ENCODE measurements at regions not wholly inside any gene's neighbourhood (a gene's known extent, or its start where the extent isn't known, plus 50 kb on each side); places are given as distances from the start of the nearest gene placed in this dataset.

- ATAC-seq (ENCODE audit: insufficient number of reproducible peaks, low FRiP score, low read depth) (no peak), DNase-seq (ENCODE audit: low spot score) (no peak)
- Histone ChIP-seq H3K4me3 (no peak overlapping the region), H3K4me1 (ENCODE audit: control insufficient read depth in 1 of 2, low read depth in 2 of 2) (no peaks in the 10 kb centered on the region), H3K9me3 (peaks cover 5% of the 10 kb centered on the region), H3K27me3 (replicated peaks; ENCODE audit: insufficient read depth) (no peaks in the 10 kb centered on the region), H3K27ac (no peak overlapping the region), H3K36me3 (no peaks in the 10 kb centered on the region)
- TF ChIP-seq CTCF (IDR thresholded peaks at IDR 0.05) = no peak
These were observed 324.1 kb upstream of the NCAM1 start for GRCh38 chr11:112637076-112637475.

- no peak for ATAC-seq (ENCODE audit: insufficient number of reproducible peaks, low FRiP score, low read depth)
These were observed 323.3 kb upstream of the NCAM1 start for GRCh38 chr11:112637876-112638275.

GRCh38 chr11:112639469-112639868 lies 321.8 kb upstream of the NCAM1 start:
- peaks cover 5% of the 10 kb centered on the region for H3K9me3 ChIP-seq
- no peak for DNase-seq (ENCODE audit: low spot score)
- H3K27me3 ChIP-seq (replicated peaks; ENCODE audit: insufficient read depth) = no peaks in the 10 kb centered on the region
- no peak for TF ChIP-seq CTCF (IDR thresholded peaks at IDR 0.05)
- no peak overlapping the region for H3K4me3 ChIP-seq
- H3K4me1 ChIP-seq (ENCODE audit: control insufficient read depth in 1 of 2, low read depth in 2 of 2) = no peaks in the 10 kb centered on the region
- ATAC-seq (ENCODE audit: insufficient number of reproducible peaks, low FRiP score, low read depth) = no peak
- no peak overlapping the region for H3K27ac ChIP-seq
- H3K36me3 ChIP-seq = no peaks in the 10 kb centered on the region

More at GRCh38 chr11:112637876-112638275, 323.3 kb upstream of the NCAM1 start:
- H3K9me3 ChIP-seq = peaks cover 5% of the 10 kb centered on the region
- H3K27me3 ChIP-seq (replicated peaks; ENCODE audit: insufficient read depth) = no peaks in the 10 kb centered on the region
- DNase-seq (ENCODE audit: low spot score) = no peak
- H3K36me3 ChIP-seq = no peaks in the 10 kb centered on the region
- no peak overlapping the region for H3K4me3 ChIP-seq
- no peaks in the 10 kb centered on the region for H3K4me1 ChIP-seq (ENCODE audit: control insufficient read depth in 1 of 2, low read depth in 2 of 2)
- H3K27ac ChIP-seq = no peak overlapping the region
- no peak for TF ChIP-seq CTCF (IDR thresholded peaks at IDR 0.05)

GRCh38 chr11:112643416-112643815 lies 317.8 kb upstream of the NCAM1 start:
- Histone ChIP-seq H3K9me3 (peaks cover 5% of the 10 kb centered on the region), H3K4me3 (no peak overlapping the region), H3K27me3 (replicated peaks; ENCODE audit: insufficient read depth) (no peaks in the 10 kb centered on the region), H3K36me3 (no peaks in the 10 kb centered on the region), H3K4me1 (ENCODE audit: control insufficient read depth in 1 of 2, low read depth in 2 of 2) (no peaks in the 10 kb centered on the region), H3K27ac (no peak overlapping the region)
- ATAC-seq (ENCODE audit: insufficient number of reproducible peaks, low FRiP score, low read depth) (no peak), DNase-seq (ENCODE audit: low spot score) (no peak)
- TF ChIP-seq CTCF (IDR thresholded peaks at IDR 0.05) = no peak

GRCh38 chr11:112644410-112645131 lies 316.6 kb upstream of the NCAM1 start:
- Histone ChIP-seq H3K27ac (no peak overlapping the region), H3K4me3 (no peak overlapping the region), H3K9me3 (peaks cover 2% of the 10 kb centered on the region), H3K36me3 (no peaks in the 10 kb centered on the region), H3K27me3 (replicated peaks; ENCODE audit: insufficient read depth) (no peaks in the 10 kb centered on the region), H3K4me1 (ENCODE audit: control insufficient read depth in 1 of 2, low read depth in 2 of 2) (no peaks in the 10 kb centered on the region)
- TF ChIP-seq CTCF (IDR thresholded peaks at IDR 0.05) = no peak
- DNase-seq (ENCODE audit: low spot score) (no peak), ATAC-seq (ENCODE audit: insufficient number of reproducible peaks, low FRiP score, low read depth) (no peak)
